GM12878 (cell line): ENCODE measurements at regions not wholly inside any gene's neighbourhood (a gene's known extent, or its start where the extent isn't known, plus 50 kb on each side); places are given as distances from the start of the nearest gene placed in this dataset.

Experiments used
- ATAC-seq: fragments of 200-7000 bp; cut with Tn5 transposase; 3 replicates; pipeline ENCODE4 v1.9.1; 2020; ENCODE audit warnings: mild to moderate bottlenecking, moderate library complexity
- BruUV-seq: library from RNA; stranded (reverse); fragments of 400-500 nt; replicated peaks from 2 replicates; lab custom pipeline; 2021; lab: Mats Ljungman, UMichigan
- CTCF ChIA-PET: fragments of 300-600 bp; sonication (Branson Sonifier 250); formaldehyde crosslinking; extraction: SDS; loops from one replicate; lab custom pipeline; 2021; ENCODE audit warnings: inconsistent platforms; lab: Yijun Ruan, JAX
- POLR2A ChIA-PET: fragments of 350-600 bp; formaldehyde crosslinking; extraction: SDS; loops from one replicate; lab custom pipeline; 2021; ENCODE audit warnings: inconsistent platforms; lab: Charles Lee
- RAD21 ChIA-PET: fragments of 300-600 bp; sonication (Branson Sonifier 250); formaldehyde crosslinking; loops from one replicate; lab custom pipeline; 2023; ENCODE audit warnings: antibody characterized with exemption; ENCODE audit not compliant: unreplicated experiment; lab: Charles Lee
- SMC1A ChIA-PET: fragments of 300-600 bp; sonication (Branson Sonifier 250); formaldehyde crosslinking; loops from one replicate; lab custom pipeline; 2023; ENCODE audit not compliant: unreplicated experiment, uncharacterized antibody; lab: Charles Lee
- DNase-seq: peaks from one replicate; pipeline ENCODE4 v3.0.0-alpha.2; 2011; ENCODE audit warnings: low read depth, low spot score
- FAIRE-seq: peaks from 3 replicates; lab custom pipeline; 2011; peaks lifted over from hg19 to GRCh38; lab: Jason Lieb, UNC
- H2AFZ ChIP-seq: 2 replicates; pipeline ENCODE4 v1.6.0; 2011; ENCODE audit warnings: low read depth, low read length, control low read depth; ENCODE audit not compliant: control insufficient read depth
- H3K27ac ChIP-seq: 2 replicates; pipeline ENCODE4 v1.5.1; 2011; ENCODE audit warnings: control low read depth; ENCODE audit not compliant: control insufficient read depth, insufficient read depth
- H3K27me3 ChIP-seq, 2 experiments: replicated peaks in 1 of 2; 2 replicates each; pipeline versions ENCODE4 v1.6.0 to v1.6.1; 2011; ENCODE audit warnings: low read length in 1 of 2; ENCODE audit not compliant: control insufficient read depth in 2 of 2, insufficient read depth in 2 of 2
- H3K36me3 ChIP-seq, 2 experiments: 2 replicates each; pipeline ENCODE4 v1.5.1; 2011; ENCODE audit warnings: low read length in 1 of 2; ENCODE audit not compliant: control insufficient read depth in 2 of 2, insufficient read depth in 2 of 2
- H3K4me1 ChIP-seq: 2 replicates; pipeline ENCODE4 v1.6.1; 2011; ENCODE audit warnings: mild to moderate bottlenecking, low read length, moderate library complexity, mixed read lengths; ENCODE audit not compliant: control insufficient read depth, insufficient read depth
- H3K4me2 ChIP-seq: 2 replicates; pipeline ENCODE4 v1.6.0; 2011; ENCODE audit warnings: control low read depth; ENCODE audit not compliant: control insufficient read depth, insufficient read depth
- H3K4me3 ChIP-seq: fragments of 200-600 bp; sonication (generic); 2 replicates; pipeline ENCODE4 v1.5.1; 2016
- H3K79me2 ChIP-seq: 2 replicates; pipeline ENCODE4 v1.6.0; 2011; ENCODE audit warnings: low read length; ENCODE audit not compliant: control insufficient read depth, insufficient read depth
- H3K9ac ChIP-seq: 2 replicates; pipeline ENCODE4 v1.8.0; 2011; ENCODE audit warnings: low read length, control low read depth, mixed read lengths; ENCODE audit not compliant: control insufficient read depth, insufficient read depth
- H3K9me3 ChIP-seq: replicated peaks from 3 replicates; pipeline ENCODE4 v1.5.1; 2011; ENCODE audit warnings: mild to moderate bottlenecking, low read length; ENCODE audit not compliant: control insufficient read depth, insufficient read depth
- H4K20me1 ChIP-seq: 2 replicates; pipeline ENCODE4 v1.6.0; 2011; ENCODE audit not compliant: control insufficient read depth, insufficient read depth
- CEBPZ ChIP-seq: fragments of 150-350 bp; IDR thresholded peaks from 2 replicates; pipeline ENCODE4 v1.6.1; 2016; ENCODE audit warnings: low read depth, low read length
- CHD1 ChIP-seq: IDR thresholded peaks from 2 replicates; pipeline ENCODE4 v1.6.1; 2012; ENCODE audit warnings: low read depth, low read length, improper control_type of control experiment
- CREM ChIP-seq: IDR thresholded peaks from 2 replicates; pipeline ENCODE4 v1.6.1; 2014; ENCODE audit warnings: antibody characterized with exemption, low read depth
- FOXM1 ChIP-seq: IDR thresholded peaks from 2 replicates; pipeline ENCODE4 v1.6.1; 2012; ENCODE audit warnings: low read depth, mild to moderate bottlenecking, inconsistent platforms, low read length, moderate library complexity
- GATAD2B ChIP-seq: fragments of 450-650 bp; conservative IDR thresholded peaks from 2 replicates; pipeline ENCODE4 v1.6.1; 2017; ENCODE audit warnings: low read depth, mild to moderate bottlenecking, moderate library complexity
- IKZF2 ChIP-seq, 2 experiments: fragments of 450-650 bp; IDR thresholded peaks; 2 replicates each; pipeline ENCODE4 v1.6.1; 2017; ENCODE audit warnings: mild to moderate bottlenecking in 2 of 2, moderate library complexity in 2 of 2
- NKRF ChIP-seq: fragments of 450-650 bp; conservative IDR thresholded peaks from 2 replicates; pipeline ENCODE4 v1.6.1; 2017; ENCODE audit warnings: mild to moderate bottlenecking, moderate library complexity
- RAD51 ChIP-seq: fragments of 450-650 bp; IDR thresholded peaks from 2 replicates; pipeline ENCODE4 v1.6.1; 2016; ENCODE audit warnings: moderate library complexity, mild to moderate bottlenecking, inconsistent platforms
- RBBP5 ChIP-seq: fragments of 200-600 bp; sonication (generic); conservative IDR thresholded peaks from 2 replicates; pipeline ENCODE4 v1.6.1; 2016
- RFX5 ChIP-seq: IDR thresholded peaks from 2 replicates; pipeline ENCODE4 v1.6.1; 2011; ENCODE audit warnings: low read depth, low read length, improper control_type of control experiment
- SMAD5 ChIP-seq: IDR thresholded peaks from 2 replicates; pipeline ENCODE4 v1.6.1; 2016; ENCODE audit warnings: antibody characterized with exemption, low read depth
- SMARCA5 ChIP-seq: fragments of 450-650 bp; IDR thresholded peaks from 2 replicates; pipeline ENCODE4 v1.6.1; 2017; ENCODE audit warnings: mild to moderate bottlenecking
- WRNIP1 ChIP-seq: IDR thresholded peaks from 2 replicates; pipeline ENCODE4 v1.6.1; 2011; ENCODE audit warnings: low read depth, low read length, improper control_type of control experiment, borderline replicate concordance
- WGBS: methylation state at CpG from one replicate; pipeline ENCODE4 v1.1.6; 2016; ENCODE audit warnings: low lambda C conversion rate; ENCODE audit not compliant: insufficient replicate concordance, insufficient coverage; ENCODE audit errors: missing lambda C conversion rate; 5-methylcytosine and 5-hydroxymethylcytosine counted together
- in situ Hi-C: fragments of 300-500 bp; cut with MboI; formaldehyde crosslinking; loops from 9 replicates; pipeline ENCODE4 v1.14.3; 2018; ENCODE audit warnings: mixed read lengths
- intact Hi-C: fragments of 100-400 bp; cut with micrococcal nuclease; formaldehyde crosslinking; loops from one replicate; pipeline ENCODE4 v1.14.2; 2022; ENCODE audit not compliant: unreplicated experiment

- no peak for TF ChIP-seq CEBPZ
- no peak for TF ChIP-seq CREM
Observed at GRCh38 chr13:44814836-44815235, 174.4 kb downstream of the NUFIP1 start (continued).

DNA sequence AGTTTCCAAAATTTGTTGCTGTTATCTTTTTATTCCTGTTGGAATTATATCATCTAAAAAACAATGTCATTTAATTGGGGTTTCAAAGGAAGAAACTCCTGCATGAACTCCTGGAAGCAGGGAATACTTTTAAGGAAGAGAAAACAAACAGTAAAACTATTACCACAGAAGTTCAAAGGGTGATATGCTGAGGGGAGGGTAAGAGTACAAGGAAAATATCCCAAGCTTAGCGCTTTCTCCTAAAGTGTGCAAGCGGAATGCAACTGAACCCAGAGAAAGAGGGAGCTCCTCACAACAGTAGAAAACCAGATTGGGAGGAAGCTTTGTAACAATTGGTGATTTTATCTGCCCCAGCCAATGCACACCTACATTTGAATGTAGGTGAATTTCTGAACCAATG lies 175.1 kb downstream of the NUFIP1 start:
- H3K27me3 ChIP-seq, result no peaks in the 10 kb centered on the region; a peak in 2 of 4 replicates
- in situ Hi-C loops, result no loop called here
- no peak for FAIRE-seq
- POLR2A ChIA-PET, result no interaction called here
- BruUV-seq, result no TSS peak
- H3K9me3 ChIP-seq, result no peaks in the 10 kb centered on the region
- no peak for DNase-seq
- H3K4me2 ChIP-seq, result no peak overlapping the region
- SMC1A ChIA-PET, result no interaction called here
- no peaks in the 10 kb centered on the region for H3K79me2 ChIP-seq
- H3K27ac ChIP-seq, result no peak overlapping the region
- no peak overlapping the region for H3K9ac ChIP-seq
- 32% methylated on average over 2 of the region's 2 CpGs for WGBS
- H3K36me3 ChIP-seq, result no peaks in the 10 kb centered on the region
- no peaks in the 10 kb centered on the region for H3K4me1 ChIP-seq
- no peak for ATAC-seq
- H3K4me3 ChIP-seq, result no peak overlapping the region
- TF ChIP-seq SMAD5, result no peak
- TF ChIP-seq FOXM1, result no peak
- no peak for TF ChIP-seq GATAD2B
- TF ChIP-seq RFX5, result no peak
- no peak for TF ChIP-seq RAD51
- TF ChIP-seq CHD1, result no peak
- TF ChIP-seq SMARCA5, result no peak
- TF ChIP-seq NKRF, result no peak
- TF ChIP-seq WRNIP1, result no peak
- TF ChIP-seq IKZF2 (IDR thresholded peaks at IDR 0.05), result no peak
- no peak for TF ChIP-seq RBBP5
- TF ChIP-seq, all 136 proteins: peak for 0
- ChIA-PET CTCF (no interaction called here), RAD21 (no interaction called here)
- Histone ChIP-seq H4K20me1 (no peaks in the 10 kb centered on the region), H2AFZ (no peak overlapping the region)
- intact Hi-C loops, result no loop called here
